Suprapubic skin (tissue), 3 donors: ENCODE measurements at regions not wholly inside any gene's neighbourhood (a gene's known extent, or its start where the extent isn't known, plus 50 kb on each side); places are given as distances from the start of the nearest gene placed in this dataset.

Experiments
- EP300 ChIP-seq: sonication (generic); formaldehyde crosslinking; IDR thresholded peaks from one replicate; pipeline ENCODE4 v1.6.1; 2017; ENCODE audit warnings: antibody characterized with exemption
- POLR2A ChIP-seq, 2 donors: fragments of 450-650 bp; IDR thresholded peaks; one replicate each; pipeline ENCODE4 v1.6.1; 2017; ENCODE audit warnings: antibody characterized with exemption in 2 of 2, mild to moderate bottlenecking in 2 of 2, moderate library complexity in 2 of 2
- TF ChIP-seq, protein P1 (sequence below), 2 donors: fragments of 200-600 bp in 1 of 2; fragments of 450-650 bp in 1 of 2; sonication (generic) in 1 of 2; IDR thresholded peaks; one replicate each; pipeline ENCODE4 v1.5.1; 2016 to 2019; ENCODE audit warnings: antibody characterized with exemption in 2 of 2, mild to moderate bottlenecking in 1 of 2, moderate library complexity in 1 of 2

GRCh38 chr13:67440236-67440975 is 210.3 kb upstream of the PCDH9 start:
- TF ChIP-seq, protein P1, sequence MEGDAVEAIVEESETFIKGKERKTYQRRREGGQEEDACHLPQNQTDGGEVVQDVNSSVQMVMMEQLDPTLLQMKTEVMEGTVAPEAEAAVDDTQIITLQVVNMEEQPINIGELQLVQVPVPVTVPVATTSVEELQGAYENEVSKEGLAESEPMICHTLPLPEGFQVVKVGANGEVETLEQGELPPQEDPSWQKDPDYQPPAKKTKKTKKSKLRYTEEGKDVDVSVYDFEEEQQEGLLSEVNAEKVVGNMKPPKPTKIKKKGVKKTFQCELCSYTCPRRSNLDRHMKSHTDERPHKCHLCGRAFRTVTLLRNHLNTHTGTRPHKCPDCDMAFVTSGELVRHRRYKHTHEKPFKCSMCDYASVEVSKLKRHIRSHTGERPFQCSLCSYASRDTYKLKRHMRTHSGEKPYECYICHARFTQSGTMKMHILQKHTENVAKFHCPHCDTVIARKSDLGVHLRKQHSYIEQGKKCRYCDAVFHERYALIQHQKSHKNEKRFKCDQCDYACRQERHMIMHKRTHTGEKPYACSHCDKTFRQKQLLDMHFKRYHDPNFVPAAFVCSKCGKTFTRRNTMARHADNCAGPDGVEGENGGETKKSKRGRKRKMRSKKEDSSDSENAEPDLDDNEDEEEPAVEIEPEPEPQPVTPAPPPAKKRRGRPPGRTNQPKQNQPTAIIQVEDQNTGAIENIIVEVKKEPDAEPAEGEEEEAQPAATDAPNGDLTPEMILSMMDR (IDR thresholded peaks at IDR 0.05), result no peak
- no peak for TF ChIP-seq EP300
- TF ChIP-seq POLR2A (IDR thresholded peaks at IDR 0.05), result no peak
